NCI-H345 treated with DMSO at 0.1 percent for 48 hours (cell line): ENCODE measurements at regions not wholly inside any gene's neighbourhood (a gene's known extent, or its start where the extent isn't known, plus 50 kb on each side); places are given as distances from the start of the nearest gene placed in this dataset.

Source experiments
- DNase-seq: peaks from one replicate; lab custom pipeline; 2025; ENCODE audit not compliant: unreplicated experiment; lab: John Stamatoyannopoulos, UW

GRCh38 chr10:10110844-10111490, 906.7 kb upstream of the CELF2 start:
- DNase-seq: no peak

GRCh38 chr10:10118131-10118530, 899.5 kb upstream of the CELF2 start:
- DNase-seq: no peak

- DNase-seq: no peak
Observed at GRCh38 chr10:10120671-10121070, 897.0 kb upstream of the CELF2 start.

DNA sequence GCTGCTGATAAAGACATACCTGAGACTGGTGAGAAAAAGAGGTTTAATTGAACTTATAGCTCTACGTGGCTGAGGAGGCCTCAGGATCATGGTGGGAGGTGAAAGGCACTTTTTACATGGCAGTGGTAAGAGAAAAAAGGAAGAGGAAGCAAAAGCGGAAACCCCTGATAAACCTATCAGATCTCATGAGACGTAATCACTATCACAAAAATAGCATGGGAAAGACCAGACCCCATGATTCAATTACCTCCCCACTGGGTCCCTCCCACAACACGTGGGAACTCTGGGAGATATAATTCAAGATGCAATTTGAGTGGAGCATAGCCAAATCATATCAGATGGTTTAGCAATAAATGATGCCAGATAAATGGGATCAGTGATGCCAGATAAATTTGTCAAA, 892.0 kb upstream of the CELF2 start:
- no peak for DNase-seq

GRCh38 chr10:10126218-10126617, 891.5 kb upstream of the CELF2 start:
- no peak for DNase-seq

GRCh38 chr10:10128387-10128786, 889.3 kb upstream of the CELF2 start:
- DNase-seq: no peak

DNA sequence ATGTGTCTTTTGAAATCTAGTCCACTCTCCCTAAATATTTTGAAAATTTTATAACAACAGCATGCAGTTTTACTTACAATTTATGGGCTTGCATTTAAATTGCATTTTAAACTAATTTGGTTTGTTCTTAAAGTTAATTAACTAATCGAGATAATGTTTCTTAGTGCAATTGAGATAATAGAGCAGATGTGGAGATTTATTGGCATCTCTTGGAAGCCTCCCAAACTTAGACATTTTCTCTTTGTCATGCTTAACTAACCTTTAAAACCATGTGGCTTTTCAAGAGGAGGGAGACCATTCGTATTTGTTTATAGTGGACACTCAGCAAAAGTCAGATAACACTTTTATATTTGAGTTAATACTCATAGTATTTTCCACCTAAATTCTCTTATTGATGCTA, 887.0 kb upstream of the CELF2 start:
- DNase-seq: no peak

GRCh38 chr10:10132009-10132408, 885.7 kb upstream of the CELF2 start:
- DNase-seq: no peak

- DNase-seq: no peak
Observed at GRCh38 chr10:10133281-10133680, 884.4 kb upstream of the CELF2 start.

DNA sequence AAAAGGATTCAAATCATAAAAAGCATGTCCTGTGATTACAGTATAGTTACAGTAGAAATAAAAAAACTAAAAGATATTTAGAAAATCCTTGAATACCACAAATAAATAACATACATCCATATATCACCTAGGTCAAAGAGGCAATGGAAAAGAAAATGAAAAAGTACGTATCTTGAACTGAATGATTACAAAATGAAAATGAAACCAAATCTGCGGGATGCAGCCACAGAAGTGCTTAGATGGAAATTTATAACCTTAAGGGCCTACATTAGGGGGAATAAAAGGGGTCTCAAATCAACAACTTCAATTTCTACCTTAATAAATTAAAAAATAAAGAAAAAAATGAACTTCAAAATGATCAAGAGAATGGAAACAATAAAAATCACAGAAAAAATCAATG, 879.0 kb upstream of the CELF2 start:
- DNase-seq: no peak

DNA sequence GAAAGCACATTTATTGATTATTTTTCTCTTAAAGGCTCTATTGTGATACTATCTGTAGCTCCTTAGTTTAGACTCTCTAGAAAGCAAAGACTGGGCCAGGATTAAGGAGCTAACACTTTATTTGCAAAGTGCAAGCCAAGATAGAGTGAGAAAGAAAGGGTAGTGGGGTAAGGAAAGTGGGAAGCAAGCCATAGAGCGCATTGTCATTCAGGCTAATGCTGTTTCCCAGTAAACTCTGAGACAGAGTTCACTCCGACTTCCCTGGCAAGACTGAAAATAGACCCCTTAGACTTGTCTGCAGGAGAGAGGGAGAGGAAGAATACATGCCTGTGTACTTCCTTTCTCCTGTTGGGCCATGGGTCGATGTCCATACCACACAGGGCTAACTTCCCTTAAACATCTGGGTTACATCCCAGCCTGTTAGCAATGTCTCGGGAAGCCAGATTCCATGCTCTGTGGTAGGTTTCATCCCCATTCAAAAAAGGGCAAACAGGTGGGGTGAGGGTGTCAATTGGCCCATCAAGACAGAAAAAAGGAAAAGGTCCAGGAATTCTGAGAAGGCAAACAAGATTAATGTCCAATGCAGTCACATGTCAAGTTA, 875.8 kb upstream of the CELF2 start:
- no peak for DNase-seq

DNA sequence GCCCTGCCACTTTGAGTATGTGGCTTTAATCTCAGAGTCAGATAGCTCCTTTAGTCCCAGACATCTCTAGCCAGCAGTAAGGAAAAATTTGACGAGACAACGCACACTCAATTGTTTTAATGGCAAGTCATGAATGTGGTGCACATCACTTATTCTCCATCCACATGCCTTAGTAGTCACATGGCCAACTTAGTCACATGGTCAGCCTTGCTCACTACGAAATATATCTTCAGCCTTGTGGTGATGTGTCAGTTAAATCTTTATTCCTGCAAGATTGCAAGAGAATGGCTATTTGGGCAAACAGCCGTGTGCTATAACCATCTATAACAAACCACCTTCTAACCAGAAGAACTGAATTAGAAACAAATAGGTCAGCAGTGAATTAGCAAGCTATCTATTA, 871.1 kb upstream of the CELF2 start:
- no peak for DNase-seq

DNA sequence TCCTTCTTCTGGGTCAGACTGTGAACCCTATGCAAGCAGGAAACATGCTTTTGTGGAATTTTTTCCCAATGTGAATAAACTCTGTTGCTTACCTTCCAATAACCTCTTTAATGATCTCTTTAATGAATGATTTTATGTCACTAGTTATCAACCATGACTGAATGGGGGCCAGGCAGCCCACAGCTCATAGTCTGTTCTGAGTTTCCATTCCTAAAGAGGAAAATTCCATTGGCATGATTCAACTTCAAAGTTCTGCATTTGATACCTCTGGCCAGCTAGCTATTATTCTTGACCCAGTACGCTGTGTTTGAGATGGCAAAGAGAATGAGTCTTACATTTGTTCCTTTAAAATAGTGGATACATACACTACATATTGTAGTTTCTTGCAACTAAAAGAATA, 867.8 kb upstream of the CELF2 start:
- DNase-seq: no peak

DNA sequence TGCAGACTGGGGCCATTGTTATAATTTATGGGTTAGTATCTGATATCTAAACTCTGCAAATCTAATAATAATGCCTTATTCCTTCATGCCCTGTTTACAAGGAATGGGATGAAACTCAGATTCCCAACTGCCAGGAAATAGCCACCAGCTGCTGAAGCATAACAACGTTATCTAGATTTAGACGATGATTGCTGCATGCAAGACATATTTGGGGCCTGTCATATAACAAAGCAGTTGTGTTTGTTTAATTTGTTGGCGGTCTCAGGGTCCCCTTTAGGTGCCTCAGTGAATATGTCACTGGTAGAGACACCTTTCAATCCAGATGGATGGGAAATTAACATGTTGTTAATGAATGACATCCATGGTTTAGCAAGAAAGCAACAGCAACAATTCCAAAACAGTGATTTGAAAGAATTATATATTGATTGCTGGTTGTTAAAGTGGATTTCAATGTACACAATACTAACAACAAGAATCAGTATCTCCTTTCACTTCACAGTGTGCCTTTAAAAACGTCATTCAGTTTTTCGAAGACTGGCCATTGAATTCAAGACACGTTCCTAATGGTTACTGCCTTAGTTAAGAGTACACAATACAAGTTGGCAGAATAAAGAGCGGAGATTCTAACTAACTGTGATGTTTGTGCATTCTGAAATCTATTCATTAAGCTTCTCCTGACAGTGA, 860.6 kb upstream of the CELF2 start:
- no peak for DNase-seq

GRCh38 chr10:10160821-10161312, 856.8 kb upstream of the CELF2 start:
- DNase-seq: no peak

GRCh38 chr10:10164848-10165247, 852.8 kb upstream of the CELF2 start:
- DNase-seq: no peak

DNA sequence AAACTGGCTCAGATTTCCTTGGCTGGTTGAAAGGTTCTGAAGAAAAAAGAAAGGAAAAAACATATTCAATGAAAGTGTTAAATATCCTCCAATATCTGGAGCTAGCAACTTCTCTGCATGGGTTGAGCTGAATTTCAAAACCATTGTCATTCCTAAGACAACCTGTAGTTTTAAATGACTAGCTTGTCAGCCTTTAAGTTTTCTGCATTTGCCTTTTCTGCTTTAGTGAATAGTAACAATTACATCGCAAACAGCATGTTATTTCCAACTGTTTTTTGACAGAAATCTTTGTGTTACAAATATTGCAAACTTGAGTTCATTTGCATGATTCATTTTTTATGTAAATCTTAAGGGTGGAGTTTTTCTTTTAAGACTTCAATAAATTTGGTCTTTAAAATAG, 852.3 kb upstream of the CELF2 start:
- DNase-seq: no peak

DNA sequence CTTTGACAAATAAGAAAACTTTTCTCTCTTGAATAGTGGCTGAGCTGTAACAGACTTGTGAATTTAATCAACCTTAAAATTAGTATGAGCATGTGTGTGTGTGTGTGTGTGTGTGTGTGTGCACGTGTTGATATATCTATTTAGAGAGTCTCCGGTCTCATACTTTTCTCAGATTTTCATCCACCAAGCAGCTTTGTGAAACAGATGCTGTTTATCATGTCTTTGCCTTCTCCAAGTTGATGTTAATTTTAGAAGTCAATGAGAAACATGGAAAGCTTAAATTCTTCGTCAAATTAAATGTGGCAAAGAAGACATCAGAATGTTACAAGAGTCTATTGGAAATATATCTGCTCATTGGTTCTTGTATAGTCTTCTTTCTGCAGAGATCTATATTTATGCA, 839.2 kb upstream of the CELF2 start:
- DNase-seq: no peak

GRCh38 chr10:10193848-10194247, 823.8 kb upstream of the CELF2 start:
- DNase-seq: no peak

GRCh38 chr10:10196701-10197100, 821.0 kb upstream of the CELF2 start:
- DNase-seq: no peak

DNA sequence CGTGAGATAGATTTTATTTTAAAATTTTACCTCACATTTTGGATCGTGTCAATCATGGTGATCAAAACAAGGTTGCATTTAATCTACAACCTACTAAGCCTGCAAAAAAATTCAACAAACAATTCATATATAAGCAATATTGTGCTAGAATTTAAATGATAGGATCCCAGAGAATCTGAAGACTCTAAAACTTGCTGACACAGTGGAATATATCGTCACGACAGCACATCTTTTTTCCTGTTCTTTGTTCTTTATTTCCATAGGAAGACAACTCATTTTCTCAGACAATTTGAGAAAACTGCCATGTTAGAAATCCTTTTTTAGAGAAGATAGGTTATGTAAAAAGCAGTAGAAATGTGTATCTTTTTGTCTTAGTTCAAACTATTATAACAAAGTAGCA, 820.2 kb upstream of the CELF2 start:
- no peak for DNase-seq

DNA sequence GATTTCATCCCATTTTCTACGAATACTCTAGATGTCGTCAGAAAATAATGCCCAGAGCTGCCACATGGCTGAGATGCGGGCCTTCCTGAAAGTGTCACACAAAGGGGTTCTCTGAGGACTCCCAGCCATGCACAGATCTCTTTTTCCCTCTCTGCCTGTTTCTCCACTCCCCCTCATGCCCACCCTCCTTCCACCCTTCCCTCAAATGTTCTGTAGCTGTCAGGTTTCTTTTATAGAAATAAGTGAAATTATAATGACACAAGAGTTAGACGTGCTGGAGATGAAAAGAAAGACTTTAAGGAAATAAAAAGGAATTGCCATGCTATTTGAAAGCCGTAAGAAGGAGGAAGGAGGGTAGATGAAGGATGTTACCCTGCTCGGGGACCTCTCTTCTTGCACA, 819.3 kb upstream of the CELF2 start:
- DNase-seq: no peak
